H1 (cell line): ENCODE measurements at regions not wholly inside any gene's neighbourhood (a gene's known extent, or its start where the extent isn't known, plus 50 kb on each side); places are given as distances from the start of the nearest gene placed in this dataset.

Experiments used
- CTCF ChIA-PET: fragments of 300-600 bp; sonication (Branson Sonifier 250); formaldehyde crosslinking; loops from one replicate; lab custom pipeline; 2021; ENCODE audit not compliant: partially characterized antibody; lab: Charles Lee
- POLR2A ChIA-PET: fragments of 300-600 bp; sonication (Branson Sonifier 250); formaldehyde crosslinking; loops from one replicate; lab custom pipeline; 2021; ENCODE audit warnings: inconsistent platforms; ENCODE audit not compliant: partially characterized antibody; lab: Charles Lee
- DNase-seq, 2 experiments: peaks; one replicate each; pipeline versions ENCODE4 v3.0.0 to v3.0.0-alpha.2; 2010 to 2022; ENCODE audit warnings: low spot score in 2 of 2, low read depth in 1 of 2, mixed read lengths in 1 of 2
- FAIRE-seq: peaks from 2 replicates; lab custom pipeline; 2011; peaks lifted over from hg19 to GRCh38; lab: Jason Lieb, UNC
- H2AFZ ChIP-seq: 2 replicates; pipeline ENCODE4 v1.8.1; 2012; ENCODE audit warnings: low read length, inconsistent platforms
- H2AK5ac ChIP-seq: 2 replicates; pipeline ENCODE4 v1.6.1; 2013; ENCODE audit warnings: low read depth, low read length
- H2BK120ac ChIP-seq: replicated peaks from 2 replicates; pipeline ENCODE3; 2013; ENCODE audit warnings: low read depth, low read length, inconsistent platforms
- H2BK12ac ChIP-seq: 2 replicates; pipeline ENCODE4 v1.6.1; 2013; ENCODE audit warnings: low read depth, low read length
- H2BK15ac ChIP-seq: 2 replicates; pipeline ENCODE4 v1.6.1; 2013; ENCODE audit warnings: low read length
- H2BK20ac ChIP-seq: 2 replicates; pipeline ENCODE4 v1.6.1; 2013; ENCODE audit warnings: low read length
- H2BK5ac ChIP-seq: 2 replicates; pipeline ENCODE4 v1.6.1; 2013; ENCODE audit warnings: low read depth, low read length
- H3K14ac ChIP-seq: 2 replicates; pipeline ENCODE4 v1.6.1; 2013; ENCODE audit warnings: inconsistent platforms; ENCODE audit not compliant: insufficient read length
- H3K18ac ChIP-seq: 2 replicates; pipeline ENCODE4 v1.6.1; 2013; ENCODE audit warnings: low read length; ENCODE audit errors: extremely low read depth
- H3K23ac ChIP-seq: 2 replicates; pipeline ENCODE4 v1.6.1; 2013; ENCODE audit warnings: inconsistent platforms; ENCODE audit not compliant: insufficient read length
- H3K23me2 ChIP-seq: 2 replicates; pipeline ENCODE4 v1.6.1; 2013; ENCODE audit warnings: low read depth, low read length
- H3K27ac ChIP-seq: 2 replicates; pipeline ENCODE4 v1.6.1; 2011; ENCODE audit warnings: low read depth, low read length, inconsistent platforms
- H3K27me3 ChIP-seq, 4 experiments: replicated peaks in 1 of 4; 1 replicate in 1 of 4; 2 replicates in 3 of 4; pipeline versions ENCODE4 v1.6.1 to v1.8.1; 2011 to 2013; ENCODE audit warnings: low read length in 3 of 4, mild to moderate bottlenecking in 3 of 4, inconsistent platforms in 2 of 4, mixed read lengths in 2 of 4, moderate library complexity in 1 of 4; ENCODE audit not compliant: control insufficient read depth in 3 of 4, insufficient read depth in 3 of 4; ENCODE audit errors: extremely low read depth in 1 of 4
- H3K36me3 ChIP-seq, 4 experiments: 2 replicates each; pipeline versions ENCODE4 v1.6.1 to v1.8.1; 2011 to 2013; ENCODE audit warnings: mild to moderate bottlenecking in 4 of 4, low read length in 3 of 4, moderate library complexity in 2 of 4, control low read depth in 1 of 4, inconsistent platforms in 1 of 4; ENCODE audit not compliant: insufficient read depth in 4 of 4, control insufficient read depth in 2 of 4
- H3K4ac ChIP-seq: replicated peaks from 2 replicates; pipeline ENCODE3; 2013; ENCODE audit warnings: low read length, low read depth, mixed read lengths, inconsistent platforms; ENCODE audit not compliant: insufficient read length
- H3K4me1 ChIP-seq, 4 experiments: replicated peaks in 1 of 4; 1 replicate in 1 of 4; 2 replicates in 3 of 4; pipeline versions ENCODE4 v1.6.1 to v1.8.1; 2011 to 2013; ENCODE audit warnings: low read length in 3 of 4, inconsistent platforms in 2 of 4, mixed read lengths in 1 of 4; ENCODE audit not compliant: insufficient read depth in 4 of 4, control insufficient read depth in 3 of 4
- H3K4me2 ChIP-seq, 2 experiments: 2 replicates each; pipeline versions ENCODE4 v1.6.1 to v1.8.1; 2011 to 2013; ENCODE audit warnings: low read depth in 2 of 2, low read length in 2 of 2, control low read depth in 1 of 2, inconsistent platforms in 1 of 2, mild to moderate bottlenecking in 1 of 2; ENCODE audit not compliant: insufficient read depth in 1 of 2
- H3K4me3 ChIP-seq, 4 experiments: fragments of 200-600, 300-600 bp in 1 of 4; sonication (generic), shearing (Covaris generic), sonication (Bioruptor Twin) in 1 of 4; 2 replicates each; pipeline versions ENCODE4 v1.5.1 to v1.8.1; 2011 to 2016; ENCODE audit warnings: low read length in 4 of 4, low read depth in 3 of 4, control low read depth in 2 of 4, inconsistent platforms in 2 of 4, mild to moderate bottlenecking in 2 of 4, mixed read lengths in 1 of 4, moderate library complexity in 1 of 4; ENCODE audit not compliant: insufficient read depth in 2 of 4; ENCODE audit errors: extremely low read depth in 1 of 4
- H3K56ac ChIP-seq: replicated peaks from 2 replicates; pipeline ENCODE3; 2013; ENCODE audit warnings: low read depth, mild to moderate bottlenecking, mixed read lengths, low read length, inconsistent platforms; ENCODE audit not compliant: insufficient read length
- H3K79me1 ChIP-seq: 2 replicates; pipeline ENCODE4 v1.6.1; 2013; ENCODE audit warnings: low read depth, low read length, control low read depth
- H3K79me2 ChIP-seq, 2 experiments: 2 replicates each; pipeline versions ENCODE4 v1.6.1 to v1.8.1; 2012 to 2013; ENCODE audit warnings: low read length in 2 of 2, mild to moderate bottlenecking in 2 of 2, inconsistent platforms in 1 of 2; ENCODE audit not compliant: insufficient read depth in 2 of 2, control insufficient read depth in 1 of 2
- H3K9ac ChIP-seq, 4 experiments: replicated peaks in 1 of 4; 1 replicate in 1 of 4; 2 replicates in 3 of 4; pipeline versions ENCODE4 v1.6.1 to v1.8.1; 2011 to 2013; ENCODE audit warnings: low read depth in 3 of 4, low read length in 3 of 4, control low read depth in 2 of 4, mild to moderate bottlenecking in 2 of 4, moderate library complexity in 2 of 4, inconsistent platforms in 1 of 4; ENCODE audit errors: extremely low read depth in 1 of 4
- H3K9me3 ChIP-seq, 2 experiments: 2 replicates each; pipeline versions ENCODE4 v1.6.1 to v1.8.1; 2012 to 2013; ENCODE audit warnings: mild to moderate bottlenecking in 2 of 2, moderate library complexity in 2 of 2, control low read depth in 1 of 2, inconsistent platforms in 1 of 2, low read depth in 1 of 2, low read length in 1 of 2, mixed read lengths in 1 of 2; ENCODE audit not compliant: insufficient read depth in 2 of 2
- H4K20me1 ChIP-seq, 2 experiments: replicated peaks in 1 of 2; 2 replicates each; pipeline versions ENCODE3 to v1.8.1; 2011 to 2013; ENCODE audit warnings: inconsistent platforms in 2 of 2, low read length in 2 of 2, mild to moderate bottlenecking in 1 of 2; ENCODE audit not compliant: insufficient read depth in 2 of 2, control insufficient read depth in 1 of 2
- H4K5ac ChIP-seq: 2 replicates; pipeline ENCODE4 v1.6.1; 2013; ENCODE audit warnings: low read length, low read depth, mixed read lengths, inconsistent platforms; ENCODE audit not compliant: insufficient read length
- H4K8ac ChIP-seq: 2 replicates; pipeline ENCODE4 v1.8.0; 2013; ENCODE audit warnings: mild to moderate bottlenecking, moderate library complexity, low read length, inconsistent platforms; ENCODE audit not compliant: insufficient read depth; ENCODE audit errors: extremely low read depth
- H4K91ac ChIP-seq: replicated peaks from 2 replicates; pipeline ENCODE3; 2013; ENCODE audit warnings: low read length, mixed read lengths, inconsistent platforms; ENCODE audit not compliant: insufficient read length
- ASH2L ChIP-seq: fragments of 200-600, 300-600 bp; sonication (generic); IDR thresholded peaks from one replicate; pipeline ENCODE4 v1.7.1; 2017; ENCODE audit warnings: low read length
- BRCA1 ChIP-seq: IDR thresholded peaks from 2 replicates; pipeline ENCODE4 v1.6.1; 2012; ENCODE audit warnings: low read depth, low read length, improper control_type of control experiment
- E2F6 ChIP-seq: IDR thresholded peaks from 2 replicates; pipeline ENCODE4 v1.6.1; 2012; ENCODE audit warnings: inconsistent platforms
- FOSL1 ChIP-seq: IDR thresholded peaks from 2 replicates; pipeline ENCODE4 v1.6.1; 2011; ENCODE audit warnings: mild to moderate bottlenecking, low read depth, low read length, moderate library complexity; ENCODE audit not compliant: insufficient read depth
- RXRA ChIP-seq: IDR thresholded peaks from 2 replicates; pipeline ENCODE4 v1.6.1; 2011; ENCODE audit warnings: low read depth, mild to moderate bottlenecking, low read length, moderate library complexity; ENCODE audit not compliant: insufficient read depth
- SRF ChIP-seq: IDR thresholded peaks from 2 replicates; pipeline ENCODE4 v1.6.1; 2011; ENCODE audit warnings: mild to moderate bottlenecking, low read depth, low read length, moderate library complexity
- SUZ12 ChIP-seq: fragments of 200-600 bp; sonication (generic); IDR thresholded peaks from 2 replicates; pipeline ENCODE4 v1.6.1; 2012; ENCODE audit warnings: mild to moderate bottlenecking, inconsistent platforms, low read length, moderate library complexity, mixed read lengths
- TAF1 ChIP-seq: IDR thresholded peaks from 2 replicates; pipeline ENCODE4 v1.6.1; 2011; ENCODE audit warnings: mild to moderate bottlenecking, low read depth, low read length
- WGBS, 2 experiments: shearing (Covaris generic) in 1 of 2; methylation state at CpG; one replicate each; pipeline versions ENCODE4 v1.1.6 to v1.1.7; 2013 to 2015; ENCODE audit warnings: low lambda C conversion rate in 2 of 2, mixed read lengths in 2 of 2, inconsistent platforms in 1 of 2, low coverage in 1 of 2, missing lambda C conversion rate in 1 of 2; ENCODE audit not compliant: insufficient replicate concordance in 2 of 2, insufficient coverage in 1 of 2, insufficient read length in 1 of 2; ENCODE audit errors: extremely low coverage in 1 of 2, missing lambda C conversion rate in 1 of 2; 5-methylcytosine and 5-hydroxymethylcytosine counted together
- TF ChIP-seq, protein P1 (sequence below): IDR thresholded peaks from 2 replicates; pipeline ENCODE4 v1.6.1; 2012; ENCODE audit warnings: inconsistent platforms

GRCh38 chr12:25752710-25753309 is 199.7 kb upstream of the LMNTD1 start:
- Histone ChIP-seq H3K14ac (no peak overlapping the region), H3K36me3 (no peaks in the 10 kb centered on the region), H3K18ac (no peak overlapping the region), H2BK15ac (no peak overlapping the region), H3K4me3 (no peak overlapping the region), H3K27ac (no peak overlapping the region), H2BK20ac (no peak overlapping the region), H3K4ac (no peak overlapping the region), H2BK12ac (no peak overlapping the region), H3K9me3 (no peaks in the 10 kb centered on the region), H3K27me3 (no peaks in the 10 kb centered on the region), H2AFZ (no peak overlapping the region), H2BK5ac (no peak overlapping the region), H4K91ac (no peak overlapping the region), H3K79me1 (no peaks in the 10 kb centered on the region), H3K56ac (no peak overlapping the region), H3K79me2 (no peaks in the 10 kb centered on the region), H3K9ac (no peak overlapping the region), H3K23me2 (no peaks in the 10 kb centered on the region)
- no peak for FAIRE-seq
- no peak for DNase-seq
- ChIA-PET POLR2A (no interaction called here), CTCF (interaction anchor here (1.4 to 1.7 kb wide), 2 partner anchors 105 to 339 kb away, joined by 3 to 4 read pairs; no protein-coding TSS in a partner anchor)
- WGBS, 2 experiments: 83% methylated on average over 1 of the region's 1 CpG; no CpG with 5 or more reads in 1 of the 2 experiments
- TF ChIP-seq TAF1 (no peak), RXRA (no peak), BRCA1 (no peak), ASH2L (no peak), SUZ12 (no peak), E2F6 (no peak), SRF (no peak), FOSL1 (no peak)
- TF ChIP-seq, protein P1, sequence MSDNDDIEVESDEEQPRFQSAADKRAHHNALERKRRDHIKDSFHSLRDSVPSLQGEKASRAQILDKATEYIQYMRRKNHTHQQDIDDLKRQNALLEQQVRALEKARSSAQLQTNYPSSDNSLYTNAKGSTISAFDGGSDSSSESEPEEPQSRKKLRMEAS: no peak
- TF ChIP-seq, all 59 proteins: peak for 0
- H3K4me2 ChIP-seq: no peak overlapping the region
- H2BK120ac ChIP-seq: no peak overlapping the region
- no peaks in the 10 kb centered on the region for H4K20me1 ChIP-seq
- no peak overlapping the region for H2AK5ac ChIP-seq
- H3K4me1 ChIP-seq: no peaks in the 10 kb centered on the region
- no peak overlapping the region for H4K8ac ChIP-seq
- no peak overlapping the region for H4K5ac ChIP-seq
- no peak overlapping the region for H3K23ac ChIP-seq
